ENCODE measurements at regions not wholly inside any gene's neighbourhood (a gene's known extent, or its start where the extent isn't known, plus 50 kb on each side); places are given as distances from the start of the nearest gene placed in this dataset.

- Mint-ChIP-seq H3K4me3 (no peak overlapping the region), H3K9me3 (peaks cover 19 to 22% of the 10 kb centered on the region in 2 experiments), H3K4me1 (peaks cover 25 to 31% of the 10 kb centered on the region in 2 experiments), H3K27me3 (ENCODE audit: low read depth) (peaks cover 16% of the 10 kb centered on the region), H3K27ac (no peak overlapping the region; a peak in 1 of 7 replicates), H3K36me3 (ENCODE audit: insufficient read depth in 1 of 3, low read depth in 3 of 3) (peaks cover 2 to 9% (median 2%) of the 10 kb centered on the region in 3 experiments; a peak in 6 of 7 replicates)
- Histone ChIP-seq H3T11ph (ENCODE audit: low read length) (no peak overlapping the region), H2AK5ac (ENCODE audit: insufficient read length, low read length) (no peak overlapping the region), H3K4ac (ENCODE audit: low read depth, low read length) (no peak overlapping the region), H3K9ac (ENCODE audit: extremely low read depth, insufficient read length, low read length) (no peak overlapping the region), H2BK12ac (ENCODE audit: insufficient read length, low read depth, low read length) (no peak overlapping the region), H3K4me1 (ENCODE audit: insufficient read depth, low read length) (peaks cover 4% of the 10 kb centered on the region; the same call in 1 of the 2 replicates), H4K91ac (ENCODE audit: insufficient read length, low read depth, low read length) (no peak overlapping the region), H2BK5ac (ENCODE audit: insufficient read length, low read length) (no peak overlapping the region), H2BK15ac (ENCODE audit: low read depth, low read length) (no peak overlapping the region), H3K9me3 (ENCODE audit: control insufficient read depth, low read depth, low read length) (peaks cover under 1% of the 10 kb centered on the region), H3K27me3 (ENCODE audit: insufficient read depth, low read length) (no peaks in the 10 kb centered on the region), H2BK20ac (ENCODE audit: low read depth, low read length, poor library complexity, severe bottlenecking) (no peak overlapping the region), H3K27ac (ENCODE audit: insufficient read length, low read depth, low read length) (no peak overlapping the region), H3K23ac (ENCODE audit: insufficient read length, low read depth, low read length) (no peak overlapping the region), H3K14ac (ENCODE audit: insufficient read depth, low read length) (no peak overlapping the region), H4K8ac (replicated peaks; ENCODE audit: insufficient read length, low read depth, low read length) (no peak overlapping the region), H3K18ac (ENCODE audit: insufficient read length, low read depth, low read length) (no peak overlapping the region), H3K4me2 (ENCODE audit: insufficient read depth, insufficient read length, low read length) (no peak overlapping the region), H4K20me1 (ENCODE audit: control insufficient read depth, insufficient read depth, insufficient read length) (no peaks in the 10 kb centered on the region), H2AFZ (ENCODE audit: low read length) (no peak overlapping the region), H2BK120ac (ENCODE audit: low read depth, low read length, poor library complexity, severe bottlenecking) (no peak overlapping the region), H3K23me2 (ENCODE audit: insufficient read length, low read depth, low read length, poor library complexity, severe bottlenecking) (no peaks in the 10 kb centered on the region), H3K79me1 (ENCODE audit: insufficient read depth, low read depth, low read length, poor library complexity, severe bottlenecking) (no peaks in the 10 kb centered on the region), H3K56ac (ENCODE audit: insufficient read length, low read depth, low read length) (no peak overlapping the region), H4K5ac (ENCODE audit: insufficient read length, low read depth, low read length) (no peak overlapping the region), H3K79me2 (ENCODE audit: insufficient read depth, low read length) (no peaks in the 10 kb centered on the region)
- no peak for TF ChIP-seq CTCF (conservative IDR thresholded peaks at IDR 0.05)
- no CpG with 5 or more reads among the region's 1 CpG for WGBS (ENCODE audit: extremely low coverage, insufficient read length, low lambda C conversion rate)
- DNase-seq = no peak
These were observed 153.6 kb downstream of the HS3ST2 start for GRCh38 chr16:22967521-22968095.

All from H9 (cell line).